GM13976 (cell line): ENCODE measurements at regions not wholly inside any gene's neighbourhood (a gene's known extent, or its start where the extent isn't known, plus 50 kb on each side); places are given as distances from the start of the nearest gene placed in this dataset.

ENCODE experiments used
- DNase-seq: peaks from one replicate; pipeline ENCODE4 v3.0.0; 2012; ENCODE audit warnings: low spot score
- in situ Hi-C: fragments of 300-500 bp; cut with MboI; formaldehyde crosslinking; loops from one replicate; pipeline ENCODE4 v1.12.0; 2022; ENCODE audit warnings: low sequenced_read_pairs, mixed read lengths, inconsistent platforms; ENCODE audit not compliant: unreplicated experiment
- TF ChIP-seq, protein P1 (sequence below): IDR thresholded peaks from 2 replicates; pipeline ENCODE4 v1.5.1; 2012; ENCODE audit warnings: borderline replicate concordance, mild to moderate bottlenecking; ENCODE audit not compliant: insufficient read depth; ENCODE audit errors: extremely low read depth, missing control alignments, control extremely low read depth

- in situ Hi-C loops, result no loop called here
- TF ChIP-seq, protein P1, sequence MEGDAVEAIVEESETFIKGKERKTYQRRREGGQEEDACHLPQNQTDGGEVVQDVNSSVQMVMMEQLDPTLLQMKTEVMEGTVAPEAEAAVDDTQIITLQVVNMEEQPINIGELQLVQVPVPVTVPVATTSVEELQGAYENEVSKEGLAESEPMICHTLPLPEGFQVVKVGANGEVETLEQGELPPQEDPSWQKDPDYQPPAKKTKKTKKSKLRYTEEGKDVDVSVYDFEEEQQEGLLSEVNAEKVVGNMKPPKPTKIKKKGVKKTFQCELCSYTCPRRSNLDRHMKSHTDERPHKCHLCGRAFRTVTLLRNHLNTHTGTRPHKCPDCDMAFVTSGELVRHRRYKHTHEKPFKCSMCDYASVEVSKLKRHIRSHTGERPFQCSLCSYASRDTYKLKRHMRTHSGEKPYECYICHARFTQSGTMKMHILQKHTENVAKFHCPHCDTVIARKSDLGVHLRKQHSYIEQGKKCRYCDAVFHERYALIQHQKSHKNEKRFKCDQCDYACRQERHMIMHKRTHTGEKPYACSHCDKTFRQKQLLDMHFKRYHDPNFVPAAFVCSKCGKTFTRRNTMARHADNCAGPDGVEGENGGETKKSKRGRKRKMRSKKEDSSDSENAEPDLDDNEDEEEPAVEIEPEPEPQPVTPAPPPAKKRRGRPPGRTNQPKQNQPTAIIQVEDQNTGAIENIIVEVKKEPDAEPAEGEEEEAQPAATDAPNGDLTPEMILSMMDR, result no peak
- no peak for DNase-seq
Measured at GRCh38 chr20:23179766-23180403, 93.8 kb upstream of the CD93 start.

- in situ Hi-C loops, result no loop called here
- TF ChIP-seq, protein P1, result no peak
- no peak for DNase-seq
Measured at GRCh38 chr20:23178806-23179205, 92.7 kb upstream of the CD93 start.

GRCh38 chr20:23174821-23175220, 88.7 kb upstream of the CD93 start:
- TF ChIP-seq, protein P1, result no peak
- no peak for DNase-seq
- in situ Hi-C loops, result no loop called here

GRCh38 chr20:23167431-23167830, 81.3 kb upstream of the CD93 start:
- TF ChIP-seq, protein P1, result no peak
- in situ Hi-C loops, result no loop called here
- DNase-seq, result no peak

DNA sequence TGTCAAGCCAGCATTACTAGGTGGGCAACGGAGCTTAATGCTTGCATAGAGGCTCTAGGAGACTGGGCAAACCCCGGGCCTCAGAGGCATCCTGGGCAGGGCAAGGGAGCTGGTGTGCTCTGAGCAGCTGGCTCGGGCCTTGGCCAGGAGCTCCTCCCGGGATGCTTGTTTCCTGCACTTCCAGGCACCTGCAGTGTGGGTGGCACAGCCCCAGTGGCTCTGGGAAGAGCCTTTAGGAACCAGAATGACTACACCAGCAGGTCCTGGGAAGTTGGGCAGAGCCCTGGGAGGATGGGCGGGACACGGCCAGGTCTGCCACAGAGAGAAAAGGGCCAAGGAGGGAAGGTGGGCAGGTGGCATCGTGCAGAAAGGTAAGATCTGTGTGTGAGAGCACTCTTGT, 80.4 kb upstream of the CD93 start:
- in situ Hi-C loops, result no loop called here
- TF ChIP-seq, protein P1, result no peak
- no peak for DNase-seq

GRCh38 chr20:23165964-23166363, 79.8 kb upstream of the CD93 start:
- no peak for DNase-seq
- in situ Hi-C loops, result no loop called here
- TF ChIP-seq, protein P1, result no peak
